Duodenal mucosa (tissue), 2 donors: ENCODE measurements at regions not wholly inside any gene's neighbourhood (a gene's known extent, or its start where the extent isn't known, plus 50 kb on each side); places are given as distances from the start of the nearest gene placed in this dataset.
"Not testable (repeated sequence)": the region's sequence is repeated elsewhere in the genome, so short reads cannot be mapped to it uniquely, and the experiment has no call there.

Source experiments
- H3K27ac ChIP-seq: one replicate; pipeline ENCODE4 v1.7.0; 2013; ENCODE audit warnings: low read depth, low read length
- H3K27me3 ChIP-seq, 2 donors: one replicate each; pipeline ENCODE4 v1.7.0; 2013; ENCODE audit warnings: low read length in 2 of 2, control low read depth in 1 of 2; ENCODE audit not compliant: insufficient read depth in 2 of 2, control insufficient read depth in 1 of 2
- H3K36me3 ChIP-seq, 2 donors: one replicate each; pipeline ENCODE4 v1.7.0; 2013; ENCODE audit warnings: low read length in 2 of 2, control low read depth in 1 of 2; ENCODE audit not compliant: insufficient read depth in 2 of 2, control insufficient read depth in 1 of 2
- H3K4me1 ChIP-seq, 2 donors: one replicate each; pipeline ENCODE4 v1.7.0; 2013; ENCODE audit warnings: low read length in 2 of 2, control low read depth in 1 of 2; ENCODE audit not compliant: insufficient read depth in 2 of 2, control insufficient read depth in 1 of 2
- H3K4me3 ChIP-seq, 2 donors: one replicate each; pipeline ENCODE4 v1.7.0; 2013; ENCODE audit warnings: low read length in 2 of 2, low read depth in 1 of 2
- H3K9ac ChIP-seq, 2 donors: one replicate each; pipeline ENCODE4 v1.7.0; 2013; ENCODE audit warnings: low read length in 2 of 2, low read depth in 1 of 2
- H3K9me3 ChIP-seq, 2 donors: one replicate each; pipeline ENCODE4 v1.7.0; 2013; ENCODE audit warnings: low read length in 2 of 2, control low read depth in 1 of 2; ENCODE audit not compliant: control insufficient read depth in 1 of 2

GRCh38 chr5:67746103-67746502, 469.5 kb upstream of the PIK3R1 start:
- peaks cover 0 to 4% of the 10 kb centered on the region in 2 donors for H3K9me3 ChIP-seq
- H3K4me1 ChIP-seq, result no peaks in the 10 kb centered on the region
- H3K9ac ChIP-seq, result no peak overlapping the region
- H3K4me3 ChIP-seq, result no peak overlapping the region
- H3K27me3 ChIP-seq, result no peaks in the 10 kb centered on the region
- H3K27ac ChIP-seq, result no peak overlapping the region
- no peaks in the 10 kb centered on the region for H3K36me3 ChIP-seq

GRCh38 chr5:67732921-67733320, 482.6 kb upstream of the PIK3R1 start:
- H3K9me3 ChIP-seq, result no peaks in the 10 kb centered on the region
- no peaks in the 10 kb centered on the region for H3K27me3 ChIP-seq
- H3K9ac ChIP-seq, result no peak overlapping the region
- H3K4me1 ChIP-seq, result peaks cover 0 to 8% of the 10 kb centered on the region in 2 donors
- no peak overlapping the region for H3K4me3 ChIP-seq
- no peaks in the 10 kb centered on the region for H3K36me3 ChIP-seq
- H3K27ac ChIP-seq, result no peak overlapping the region

- peaks cover 0 to 8% of the 10 kb centered on the region in 2 donors for H3K4me1 ChIP-seq
- H3K9me3 ChIP-seq, result no peaks in the 10 kb centered on the region
- H3K9ac ChIP-seq, result no peak overlapping the region
- no peaks in the 10 kb centered on the region for H3K36me3 ChIP-seq
- H3K27ac ChIP-seq, result no peak overlapping the region
- H3K27me3 ChIP-seq, result no peaks in the 10 kb centered on the region
- H3K4me3 ChIP-seq, result no peak overlapping the region
Observed at GRCh38 chr5:67732471-67732870, 483.1 kb upstream of the PIK3R1 start.

- Histone ChIP-seq H3K9ac (no peak overlapping the region), H3K9me3 (no peaks in the 10 kb centered on the region), H3K27me3 (no peaks in the 10 kb centered on the region), H3K4me3 (no peak overlapping the region), H3K36me3 (no peaks in the 10 kb centered on the region), H3K27ac (no peak overlapping the region), H3K4me1 (peaks cover 0 to 8% of the 10 kb centered on the region in 2 donors)
Observed at GRCh38 chr5:67731886-67732285, 483.7 kb upstream of the PIK3R1 start.

- H3K27me3 ChIP-seq, result no peaks in the 10 kb centered on the region
- H3K36me3 ChIP-seq, result no peaks in the 10 kb centered on the region
- peaks cover 0 to 8% of the 10 kb centered on the region in 2 donors for H3K4me1 ChIP-seq
- H3K4me3 ChIP-seq, result no peak overlapping the region
- H3K9ac ChIP-seq, result no peak overlapping the region
- no peak overlapping the region for H3K27ac ChIP-seq
- no peaks in the 10 kb centered on the region for H3K9me3 ChIP-seq
Observed at GRCh38 chr5:67730917-67731474, 484.6 kb upstream of the PIK3R1 start.

GRCh38 chr5:67728326-67728890, 487.1 kb upstream of the PIK3R1 start:
- H3K9me3 ChIP-seq, result no peaks in the 10 kb centered on the region
- H3K4me3 ChIP-seq, result no peak overlapping the region
- H3K4me1 ChIP-seq, result peaks cover 0 to 8% of the 10 kb centered on the region in 2 donors
- H3K9ac ChIP-seq, result no peak overlapping the region
- H3K27me3 ChIP-seq, result no peaks in the 10 kb centered on the region
- H3K36me3 ChIP-seq, result no peaks in the 10 kb centered on the region
- no peak overlapping the region for H3K27ac ChIP-seq

GRCh38 chr5:67725604-67726003, 490.0 kb upstream of the PIK3R1 start:
- H3K36me3 ChIP-seq, result no peaks in the 10 kb centered on the region
- no peaks in the 10 kb centered on the region for H3K4me1 ChIP-seq
- no peak overlapping the region for H3K4me3 ChIP-seq
- H3K9me3 ChIP-seq, result no peaks in the 10 kb centered on the region
- H3K27me3 ChIP-seq, result no peaks in the 10 kb centered on the region
- no peak overlapping the region for H3K27ac ChIP-seq
- no peak overlapping the region for H3K9ac ChIP-seq

GRCh38 chr5:67724412-67725135, 491.0 kb upstream of the PIK3R1 start:
- no peaks in the 10 kb centered on the region for H3K9me3 ChIP-seq
- no peaks in the 10 kb centered on the region for H3K27me3 ChIP-seq
- H3K9ac ChIP-seq, result no peak overlapping the region
- no peak overlapping the region for H3K4me3 ChIP-seq
- H3K4me1 ChIP-seq, result no peaks in the 10 kb centered on the region
- no peaks in the 10 kb centered on the region for H3K36me3 ChIP-seq
- no peak overlapping the region for H3K27ac ChIP-seq

- H3K4me3 ChIP-seq, result no peak overlapping the region
- no peaks in the 10 kb centered on the region for H3K9me3 ChIP-seq
- H3K27ac ChIP-seq, result no peak overlapping the region
- no peak overlapping the region for H3K9ac ChIP-seq
- H3K27me3 ChIP-seq, result no peaks in the 10 kb centered on the region
- no peaks in the 10 kb centered on the region for H3K36me3 ChIP-seq
- no peaks in the 10 kb centered on the region for H3K4me1 ChIP-seq
Observed at GRCh38 chr5:67723873-67724272, 491.7 kb upstream of the PIK3R1 start.

GRCh38 chr5:67722582-67722981, 493.0 kb upstream of the PIK3R1 start:
- H3K36me3 ChIP-seq, H3K27me3 ChIP-seq, H3K9me3 ChIP-seq: not testable (repeated sequence)

More at GRCh38 chr5:67722582-67722981, 493.0 kb upstream of the PIK3R1 start:
- not testable (repeated sequence) for H3K4me3 ChIP-seq, H3K4me1 ChIP-seq, H3K27ac ChIP-seq, H3K9ac ChIP-seq
